GM23338 (cell line): ENCODE measurements at regions not wholly inside any gene's neighbourhood (a gene's known extent, or its start where the extent isn't known, plus 50 kb on each side); places are given as distances from the start of the nearest gene placed in this dataset.

Experiments
- CREB1 ChIP-seq: fragments of 250-450 bp; sonication (Bioruptor Pico); IDR thresholded peaks from 2 replicates; pipeline ENCODE4 v1.5.0; 2020; ENCODE audit warnings: low read depth, mild to moderate bottlenecking, moderate library complexity
- EZH2 ChIP-seq: fragments of 200-600 bp; sonication (generic); IDR thresholded peaks from one replicate; pipeline ENCODE4 v1.8.0; 2017; ENCODE audit warnings: antibody characterized with exemption, mild to moderate bottlenecking, low read depth; ENCODE audit not compliant: unreplicated experiment
- EZH2phosphoT487 ChIP-seq: fragments of 200-600 bp; sonication (generic); IDR thresholded peaks from one replicate; pipeline ENCODE4 v1.8.1; 2018; ENCODE audit warnings: antibody characterized with exemption; ENCODE audit not compliant: unreplicated experiment
- POLR2AphosphoS5 ChIP-seq: IDR thresholded peaks from 2 replicates; pipeline ENCODE4 v1.6.1; 2016; ENCODE audit warnings: antibody characterized with exemption, low read depth
- REST ChIP-seq: IDR thresholded peaks from one replicate; pipeline ENCODE4 v1.6.1; 2018; ENCODE audit warnings: antibody characterized with exemption; ENCODE audit not compliant: unreplicated experiment
- ZNF114 ChIP-seq: fragments of 250-450 bp; sonication (Bioruptor Pico); IDR thresholded peaks from 2 replicates; pipeline ENCODE4 v1.5.0; 2020; ENCODE audit warnings: mild to moderate bottlenecking, moderate library complexity
- ZNF331 ChIP-seq: fragments of 250-450 bp; sonication (Bioruptor Pico); IDR thresholded peaks from 2 replicates; pipeline ENCODE4 v1.5.0; 2020; ENCODE audit warnings: low read depth, mild to moderate bottlenecking, moderate library complexity
- ZNF462 ChIP-seq: fragments of 250-450 bp; sonication (Bioruptor Pico); IDR thresholded peaks from 2 replicates; pipeline ENCODE4 v1.5.0; 2020; ENCODE audit warnings: mild to moderate bottlenecking, moderate library complexity

GRCh38 chr1:194167956-194168640, 981.7 kb upstream of the B3GALT2 start (continued):
- TF ChIP-seq ZNF462 (CRISPR knock-in tag), result no peak
- TF ChIP-seq ZNF114 (CRISPR knock-in tag), result no peak
- TF ChIP-seq ZNF331 (CRISPR knock-in tag), result no peak
- no peak for TF ChIP-seq EZH2phosphoT487
- no peak for TF ChIP-seq POLR2AphosphoS5
- TF ChIP-seq EZH2, result no peak
- no peak for TF ChIP-seq REST
- TF ChIP-seq CREB1 (CRISPR knock-in tag), result no peak
